ENCODE measurements at regions not wholly inside any gene's neighbourhood (a gene's known extent, or its start where the extent isn't known, plus 50 kb on each side); places are given as distances from the start of the nearest gene placed in this dataset.

- TF ChIP-seq POLR2A (IDR thresholded peaks at IDR 0.05) (no peak), CTCF (IDR thresholded peaks at IDR 0.05) (no peak)
Observed at GRCh38 chr6:82741325-82741995, 324.2 kb downstream of the UBE3D start.
